ENCODE measurements at regions not wholly inside any gene's neighbourhood (a gene's known extent, or its start where the extent isn't known, plus 50 kb on each side); places are given as distances from the start of the nearest gene placed in this dataset.

GRCh38 chr1:82114887-82115286, 314.2 kb downstream of the ADGRL2 start:
- intact Hi-C loops (cut with DNase I; ENCODE audit: low total_unique reads): no loop called here
- Histone ChIP-seq H3K4me1 (peaks cover 0 to 4% of the 10 kb centered on the region in 2 donors), H3K9me3 (no peaks in the 10 kb centered on the region), H3K36me3 (no peaks in the 10 kb centered on the region), H3K27me3 (no peaks in the 10 kb centered on the region), H3K4me3 (no peak overlapping the region), H3K27ac (no peak overlapping the region)
- TF ChIP-seq POLR2A (IDR thresholded peaks at IDR 0.05): no peak
- TF ChIP-seq CTCF (IDR thresholded peaks at IDR 0.05): no peak
- TF ChIP-seq POLR2AphosphoS5 (IDR thresholded peaks at IDR 0.05): no peak
- DNase-seq (ENCODE audit: low spot score in 2 of 2): no peak

- TF ChIP-seq POLR2A (IDR thresholded peaks at IDR 0.05) (no peak), POLR2AphosphoS5 (IDR thresholded peaks at IDR 0.05) (no peak), CTCF (IDR thresholded peaks at IDR 0.05) (no peak)
- Histone ChIP-seq H3K36me3 (no peaks in the 10 kb centered on the region), H3K4me3 (no peak overlapping the region), H3K9me3 (no peaks in the 10 kb centered on the region), H3K4me1 (peaks cover 0 to 4% of the 10 kb centered on the region in 2 donors), H3K27ac (no peak overlapping the region), H3K27me3 (no peaks in the 10 kb centered on the region)
- intact Hi-C loops (cut with DNase I; ENCODE audit: low total_unique reads): no loop called here
- no peak for DNase-seq (ENCODE audit: low spot score in 2 of 2)
Observed at GRCh38 chr1:82110366-82111254, 309.9 kb downstream of the ADGRL2 start.

GRCh38 chr1:82108843-82109242, 308.1 kb downstream of the ADGRL2 start:
- intact Hi-C loops (cut with DNase I; ENCODE audit: low total_unique reads): no loop called here
- no peak overlapping the region for H3K4me3 ChIP-seq
- DNase-seq (ENCODE audit: low spot score in 2 of 2): no peak
- peaks cover 0 to 4% of the 10 kb centered on the region in 2 donors for H3K4me1 ChIP-seq
- TF ChIP-seq POLR2AphosphoS5 (IDR thresholded peaks at IDR 0.05): no peak
- TF ChIP-seq POLR2A (IDR thresholded peaks at IDR 0.05): no peak
- no peak for TF ChIP-seq CTCF (IDR thresholded peaks at IDR 0.05)
- H3K9me3 ChIP-seq: no peaks in the 10 kb centered on the region
- H3K27ac ChIP-seq: no peak overlapping the region
- H3K27me3 ChIP-seq: no peaks in the 10 kb centered on the region
- no peaks in the 10 kb centered on the region for H3K36me3 ChIP-seq

- Histone ChIP-seq H3K9me3 (no peaks in the 10 kb centered on the region), H3K27me3 (no peaks in the 10 kb centered on the region), H3K36me3 (no peaks in the 10 kb centered on the region), H3K27ac (no peak overlapping the region), H3K4me3 (no peak overlapping the region), H3K4me1 (peaks cover 0 to 4% of the 10 kb centered on the region in 2 donors)
- no peak for DNase-seq (ENCODE audit: low spot score in 2 of 2)
- no peak for TF ChIP-seq POLR2AphosphoS5 (IDR thresholded peaks at IDR 0.05)
- TF ChIP-seq CTCF (IDR thresholded peaks at IDR 0.05): no peak
- no peak for TF ChIP-seq POLR2A (IDR thresholded peaks at IDR 0.05)
- intact Hi-C loops (cut with DNase I; ENCODE audit: low total_unique reads): no loop called here
Observed at GRCh38 chr1:82106672-82107071, 305.9 kb downstream of the ADGRL2 start.

GRCh38 chr1:82099170-82099569, 298.4 kb downstream of the ADGRL2 start:
- no peaks in the 10 kb centered on the region for H3K9me3 ChIP-seq
- intact Hi-C loops (cut with DNase I; ENCODE audit: low total_unique reads): no loop called here
- no peaks in the 10 kb centered on the region for H3K36me3 ChIP-seq
- no peak for TF ChIP-seq CTCF (IDR thresholded peaks at IDR 0.05)
- TF ChIP-seq POLR2A (IDR thresholded peaks at IDR 0.05): no peak
- no peak for TF ChIP-seq POLR2AphosphoS5 (IDR thresholded peaks at IDR 0.05)
- DNase-seq (ENCODE audit: low spot score in 2 of 2): no peak
- H3K27me3 ChIP-seq: no peaks in the 10 kb centered on the region
- H3K27ac ChIP-seq: no peak overlapping the region
- no peak overlapping the region for H3K4me3 ChIP-seq
- no peaks in the 10 kb centered on the region for H3K4me1 ChIP-seq
